ENCODE measurements at regions not wholly inside any gene's neighbourhood (a gene's known extent, or its start where the extent isn't known, plus 50 kb on each side); places are given as distances from the start of the nearest gene placed in this dataset.
A peak's percentile ranks its signal among the peaks of the same experiment; 100 is the strongest.

DNA sequence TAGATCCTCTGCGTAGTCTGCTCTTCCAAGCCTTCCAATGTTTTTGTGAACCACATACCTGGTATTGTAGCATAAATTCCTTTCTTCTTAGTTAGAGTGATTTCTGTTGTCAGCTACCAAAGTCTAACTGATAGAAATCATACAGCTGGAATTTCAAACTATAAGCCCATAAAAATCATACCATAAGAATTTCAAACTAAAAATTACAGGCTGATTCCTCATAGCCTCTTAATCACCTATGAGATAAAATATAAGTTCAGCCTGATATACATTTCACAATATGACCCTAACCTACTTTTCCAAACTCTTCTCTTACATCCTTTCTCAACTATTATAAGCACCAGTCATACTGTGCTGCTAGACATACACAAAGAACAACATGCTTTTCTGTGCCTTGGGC is 64.8 kb downstream of the PTHLH start:
- DNase-seq, result no peak

DNA sequence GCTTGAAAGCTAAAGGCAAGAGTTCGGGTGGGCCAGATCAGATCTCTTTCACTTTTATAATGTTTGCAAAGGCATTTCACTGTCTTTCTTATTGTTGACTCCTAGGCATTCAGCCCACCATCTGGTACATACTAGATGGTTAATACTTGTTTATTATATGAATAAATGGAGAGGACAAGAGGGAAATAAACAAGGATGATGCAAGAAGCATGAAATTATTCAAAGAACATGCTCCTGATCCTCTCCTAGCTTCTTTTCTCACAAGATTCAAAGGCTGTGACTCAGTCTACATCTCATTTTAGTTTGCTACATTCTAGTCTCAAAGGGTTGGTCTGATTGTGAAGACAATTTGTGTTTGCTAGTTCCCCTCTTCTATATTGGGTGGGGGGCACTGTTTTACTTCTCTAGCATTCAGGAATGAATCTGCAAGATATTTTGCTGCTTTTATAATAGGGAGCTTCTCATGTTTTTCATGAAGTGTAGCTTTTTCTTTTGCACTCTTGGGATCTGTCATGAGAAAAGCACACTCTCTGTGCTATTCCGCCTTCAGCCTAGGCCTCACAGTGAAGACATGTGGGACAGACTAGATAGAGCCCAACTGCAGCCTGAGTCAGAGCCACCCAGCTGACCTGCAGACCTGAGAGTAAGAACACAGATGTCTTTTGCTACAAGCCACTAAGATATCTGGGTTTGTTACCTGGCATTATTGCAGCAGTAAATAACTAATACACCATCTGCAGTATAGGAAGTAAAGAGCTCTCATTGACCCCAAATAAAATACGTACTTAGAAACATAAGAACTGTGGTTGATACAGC is 65.7 kb downstream of the PTHLH start:
- no peak for DNase-seq

DNA sequence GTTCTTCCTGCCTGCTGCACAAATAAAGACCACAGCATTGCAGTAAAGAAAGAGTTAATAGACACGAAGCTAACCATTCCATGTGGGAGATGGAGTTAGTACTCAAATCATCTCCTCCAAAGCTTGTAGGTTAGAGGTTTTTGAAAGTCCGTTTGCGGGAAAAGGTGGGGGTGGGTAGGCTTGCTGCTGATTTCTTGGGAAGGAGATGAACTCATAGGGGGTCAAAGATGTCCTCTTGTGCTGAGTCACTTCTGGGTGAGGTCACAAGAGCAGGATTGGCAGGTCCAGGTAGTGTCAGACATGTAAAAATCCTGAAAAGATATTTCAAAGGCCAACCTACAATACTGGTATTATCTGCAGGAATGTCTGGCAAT is 66.4 kb downstream of the PTHLH start:
- DNase-seq, result no peak

GRCh38 chr12:27905285-27906126 is 67.0 kb downstream of the PTHLH start:
- DNase-seq, result no peak

- no peak for DNase-seq
Observed at GRCh38 chr12:27902651-27903050, 69.9 kb downstream of the PTHLH start.

- DNase-seq, result no peak
Observed at GRCh38 chr12:27901959-27902358, 70.6 kb downstream of the PTHLH start.

DNA sequence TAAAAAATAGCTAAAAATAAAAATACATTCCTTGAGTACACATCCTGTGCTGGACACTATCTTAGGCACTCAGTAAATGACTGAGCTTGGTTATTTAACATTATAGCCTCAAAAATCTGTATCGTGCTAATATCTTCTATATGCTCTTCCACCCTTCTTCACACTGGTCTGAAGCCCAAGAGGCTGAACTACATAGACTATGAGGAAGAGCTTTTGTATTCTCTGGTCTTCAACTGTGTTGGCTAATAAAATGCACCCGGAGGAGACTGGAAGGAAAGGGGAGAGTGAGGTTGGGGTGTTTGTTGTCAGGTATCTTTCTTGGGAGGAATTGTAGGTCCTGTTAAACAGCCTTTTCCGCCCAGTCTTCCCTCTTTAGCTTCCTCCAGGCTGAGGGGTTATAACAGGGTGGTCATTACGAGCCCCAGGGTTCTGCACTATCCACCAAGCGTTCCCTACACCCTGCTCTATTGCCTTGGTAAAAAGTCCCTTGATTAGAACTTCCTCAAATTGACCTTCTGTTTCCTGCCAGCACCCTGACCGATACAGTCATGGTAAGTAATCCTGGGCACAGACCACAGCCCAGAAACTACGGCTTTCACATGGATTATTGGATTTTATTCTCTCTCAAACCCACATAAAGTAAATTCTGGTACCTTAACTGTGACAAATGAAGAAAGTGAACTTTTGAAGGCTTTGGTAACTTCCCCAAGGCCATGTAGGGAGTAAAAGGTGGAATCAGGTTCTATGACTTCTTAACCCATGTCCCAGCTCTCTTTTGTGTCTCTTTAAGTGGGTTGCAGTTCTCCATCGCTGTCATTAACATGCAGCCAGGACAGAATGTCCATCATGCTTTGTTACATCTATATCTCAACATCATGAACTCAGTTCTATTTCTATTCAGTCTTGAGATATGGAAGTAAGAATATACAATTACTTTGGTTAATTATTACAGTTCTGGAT is 71.3 kb downstream of the PTHLH start:
- DNase-seq, result peak; percentile 9

DNA sequence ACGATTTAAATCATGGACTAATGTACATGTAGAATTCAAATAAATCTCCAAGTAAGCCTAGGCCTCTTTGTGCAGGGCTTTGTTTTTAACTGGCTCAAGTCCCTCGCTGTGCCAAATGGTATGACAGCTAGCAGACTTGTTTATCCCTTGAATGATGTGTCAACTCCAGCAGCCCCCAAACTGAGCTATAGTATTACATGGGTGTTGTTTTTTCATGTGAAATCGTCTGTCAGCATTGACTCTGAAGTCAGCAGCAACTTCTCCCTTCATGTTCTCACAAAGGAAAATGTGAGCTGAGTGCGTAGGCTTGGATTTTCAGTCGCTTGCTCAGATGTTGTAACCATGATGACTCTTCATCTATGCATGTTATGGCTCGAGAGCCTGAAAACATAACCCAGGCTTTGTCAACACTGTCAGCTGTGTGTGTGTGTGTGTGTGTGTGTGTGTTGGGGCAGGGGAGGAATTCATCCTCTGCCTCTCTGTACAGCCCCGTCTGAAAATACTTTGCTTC is 73.3 kb downstream of the PTHLH start:
- DNase-seq, result no peak

GRCh38 chr12:27898022-27898421 is 74.5 kb downstream of the PTHLH start:
- no peak for DNase-seq

DNA sequence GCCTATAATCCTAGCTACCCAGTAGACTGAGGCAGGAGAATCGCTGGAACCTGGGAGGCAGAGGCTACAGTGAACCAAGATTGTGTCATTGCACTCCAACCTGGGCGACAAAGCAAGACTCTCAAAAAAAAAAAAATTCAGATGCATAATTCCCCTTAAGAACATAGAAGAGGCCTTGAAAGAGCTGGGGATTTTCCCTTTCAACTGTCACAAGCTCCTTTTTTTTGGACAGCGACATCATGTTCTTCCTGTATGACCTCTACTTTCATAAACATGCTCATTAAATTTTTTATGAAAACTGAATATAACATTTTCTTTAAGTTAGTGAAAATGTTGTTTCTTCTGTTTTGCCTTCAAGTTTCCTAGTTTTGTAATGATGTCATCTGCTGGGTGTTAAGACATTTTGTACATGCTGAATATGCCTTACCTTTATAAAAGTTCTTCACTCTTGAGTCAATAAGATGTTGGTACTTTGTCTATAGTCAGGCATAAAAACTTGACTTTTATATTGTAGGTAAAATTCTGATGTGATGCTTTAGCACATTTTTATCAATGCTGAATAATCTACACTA is 76.0 kb downstream of the PTHLH start:
- no peak for DNase-seq

GRCh38 chr12:27894309-27894708 is 78.2 kb downstream of the PTHLH start:
- DNase-seq, result no peak

GRCh38 chr12:27879708-27880107 is 92.8 kb downstream of the PTHLH start:
- DNase-seq, result no peak

- DNase-seq, result no peak
Observed at GRCh38 chr12:27875677-27876076, 95.6 kb upstream of the MANSC4 start.

DNA sequence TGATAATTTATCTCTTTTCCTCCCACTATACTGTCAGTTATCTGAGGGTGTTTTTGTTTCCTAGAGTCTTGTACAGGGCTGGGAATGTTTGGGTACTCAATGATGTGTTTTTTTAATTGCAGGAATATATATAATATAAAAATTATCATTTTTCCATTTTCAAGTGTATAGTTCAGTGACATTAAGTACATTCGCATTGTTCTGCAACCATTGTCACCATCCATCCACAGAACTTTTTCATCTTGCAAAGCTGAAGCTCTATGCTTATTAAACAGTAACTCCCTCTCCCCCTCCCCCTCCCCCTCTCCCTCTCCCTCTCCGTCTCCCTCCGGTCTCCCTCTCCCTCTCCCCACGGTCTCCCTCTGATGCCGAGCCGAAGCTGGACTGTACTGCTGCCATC is 93.0 kb upstream of the MANSC4 start:
- no peak for DNase-seq

- no peak for DNase-seq
Observed at GRCh38 chr12:27871946-27872345, 91.9 kb upstream of the MANSC4 start.

GRCh38 chr12:27870939-27871338 is 90.9 kb upstream of the MANSC4 start:
- no peak for DNase-seq

GRCh38 chr12:27869567-27869966 is 89.5 kb upstream of the MANSC4 start:
- no peak for DNase-seq

- no peak for DNase-seq
Observed at GRCh38 chr12:27868139-27868538, 88.1 kb upstream of the MANSC4 start.

DNA sequence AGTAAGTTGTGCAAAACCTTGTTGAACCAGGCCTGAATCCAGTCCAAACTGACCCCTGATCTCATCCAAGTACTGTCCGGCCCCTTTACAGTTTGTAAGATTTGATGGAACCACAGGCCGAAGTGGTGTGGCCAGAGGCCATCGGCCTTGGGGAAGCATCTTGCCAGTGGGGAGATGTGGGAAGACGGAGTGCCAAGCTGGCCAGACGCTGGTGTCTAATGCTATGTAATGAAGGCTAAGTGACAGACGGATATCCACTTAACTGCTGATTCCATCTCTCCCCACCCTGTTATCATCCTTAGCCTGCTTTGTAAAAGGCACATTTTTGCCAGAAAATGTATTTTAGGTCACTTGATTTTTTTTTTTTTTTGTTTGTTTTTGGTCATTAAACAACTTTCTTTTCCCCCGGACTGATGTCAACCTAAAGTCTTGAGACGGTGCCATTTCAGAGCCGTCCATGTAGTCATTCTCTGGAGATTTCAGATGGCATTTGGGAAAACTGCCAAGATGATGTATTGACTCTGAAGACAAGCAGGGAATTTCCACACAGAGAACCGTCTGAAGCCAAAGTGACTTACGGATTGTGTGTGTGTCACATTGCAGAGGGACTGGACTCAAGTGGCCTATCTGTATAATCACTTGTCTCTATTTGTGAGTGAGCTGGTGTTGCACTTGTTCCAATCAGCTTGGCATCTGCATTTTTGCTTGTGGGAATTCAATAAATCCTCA is 86.5 kb upstream of the MANSC4 start:
- no peak for DNase-seq

GRCh38 chr12:27865421-27865820 is 85.4 kb upstream of the MANSC4 start:
- DNase-seq, result peak; percentile 41

GRCh38 chr12:27864521-27864920 is 84.5 kb upstream of the MANSC4 start:
- no peak for DNase-seq

DNA sequence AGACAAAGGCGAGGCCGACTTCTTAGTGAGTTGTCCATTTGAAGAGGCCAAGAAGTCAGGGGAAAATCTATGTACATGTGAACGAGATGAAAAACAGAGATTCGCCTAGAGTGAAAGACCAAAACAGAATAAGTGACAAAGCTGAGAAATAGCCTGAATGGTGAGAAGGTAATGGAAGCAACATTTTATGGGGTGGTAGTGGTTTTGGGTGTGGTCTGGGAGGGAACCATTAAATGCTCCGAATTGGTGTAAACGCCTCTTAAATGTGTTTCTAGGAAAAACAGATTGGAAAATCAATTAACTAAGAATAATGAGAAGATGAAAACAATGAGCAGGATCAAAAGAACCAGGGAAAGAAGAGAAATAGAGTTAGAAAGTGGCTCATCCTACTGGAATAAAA is 83.8 kb upstream of the MANSC4 start:
- DNase-seq, result no peak

Data from hematopoietic multipotent progenitor cell treated with erythropoietin and hydrocortisone succinate and interleukin-3 and kit ligand, for 6 days (in vitro differentiated cells).